ENCODE measurements at regions not wholly inside any gene's neighbourhood (a gene's known extent, or its start where the extent isn't known, plus 50 kb on each side); places are given as distances from the start of the nearest gene placed in this dataset.
"Not testable (repeated sequence)": the region's sequence is repeated elsewhere in the genome, so short reads cannot be mapped to it uniquely, and the experiment has no call there.

DNA sequence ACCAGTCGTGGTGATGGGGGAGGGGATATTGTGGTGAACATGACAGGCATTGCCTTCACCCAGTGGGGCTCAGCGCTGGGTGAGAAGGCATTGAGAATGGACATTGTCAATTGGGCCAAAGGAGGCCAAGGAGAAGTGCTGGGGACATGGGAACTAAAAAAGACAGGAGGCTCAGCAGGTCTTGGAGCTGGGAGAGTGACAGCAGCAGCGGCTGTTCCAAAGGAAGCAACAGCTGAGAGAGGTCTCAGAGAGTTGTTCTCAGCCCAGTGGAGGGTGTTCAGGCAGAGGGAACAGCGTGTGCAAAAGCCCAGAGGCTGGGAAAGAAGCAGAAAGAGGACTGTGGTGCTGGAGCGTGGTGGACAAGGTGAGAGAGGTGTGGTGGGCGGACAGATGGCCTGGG is 56.6 kb upstream of the ASNS start:
- DNase-seq (ENCODE audit: low read depth) = not testable (repeated sequence)

GRCh38 chr7:97927790-97928748 is 55.9 kb upstream of the ASNS start:
- peak; percentile 54 for DNase-seq (ENCODE audit: low read depth)

Data from activated T-helper 1 cell treated with Interleukin-2 at 50 U/mL for 16 hours (primary cell).